ENCODE measurements at regions not wholly inside any gene's neighbourhood (a gene's known extent, or its start where the extent isn't known, plus 50 kb on each side); places are given as distances from the start of the nearest gene placed in this dataset.

DNA sequence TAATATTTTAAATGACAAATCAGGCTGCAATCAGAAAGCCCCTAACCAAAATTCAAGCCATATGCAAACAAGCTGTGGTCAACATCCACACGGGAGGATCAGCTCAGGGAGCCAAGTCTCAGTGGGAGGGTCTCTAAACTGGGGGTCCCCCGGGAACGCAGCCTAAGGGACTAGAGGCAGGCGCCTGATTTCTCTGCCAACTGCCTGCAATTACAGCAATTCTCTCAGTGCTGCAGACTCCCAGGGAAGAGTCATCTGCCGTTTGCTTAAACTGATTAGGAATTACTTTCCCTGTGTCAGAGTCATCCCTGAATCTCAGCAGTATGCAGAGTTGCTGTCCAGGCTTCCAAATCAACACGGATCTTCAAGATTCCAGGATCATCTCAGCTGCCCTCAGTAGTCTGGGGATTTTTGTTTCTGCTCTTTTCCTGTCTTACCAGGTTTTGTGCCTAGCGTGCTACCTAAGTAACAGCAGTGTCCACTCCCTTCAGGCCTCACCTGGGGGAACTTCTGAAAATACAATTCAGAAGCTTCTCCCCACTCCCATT lies 247.8 kb downstream of the RRAGC start:
- 0 out of 2 replicates have a peak, but pooled peaks cover 6% of the 10 kb centered on the region for H3K9me3 ChIP-seq (replicated peaks)
- H3K4me3 ChIP-seq, result no peak overlapping the region
- no peak for DNase-seq
- no peaks in the 10 kb centered on the region for H3K36me3 ChIP-seq
- peaks cover 12% of the 10 kb centered on the region for H3K4me1 ChIP-seq
- H3K27ac ChIP-seq, result no peak overlapping the region
- no peaks in the 10 kb centered on the region for H3K27me3 ChIP-seq

DNA sequence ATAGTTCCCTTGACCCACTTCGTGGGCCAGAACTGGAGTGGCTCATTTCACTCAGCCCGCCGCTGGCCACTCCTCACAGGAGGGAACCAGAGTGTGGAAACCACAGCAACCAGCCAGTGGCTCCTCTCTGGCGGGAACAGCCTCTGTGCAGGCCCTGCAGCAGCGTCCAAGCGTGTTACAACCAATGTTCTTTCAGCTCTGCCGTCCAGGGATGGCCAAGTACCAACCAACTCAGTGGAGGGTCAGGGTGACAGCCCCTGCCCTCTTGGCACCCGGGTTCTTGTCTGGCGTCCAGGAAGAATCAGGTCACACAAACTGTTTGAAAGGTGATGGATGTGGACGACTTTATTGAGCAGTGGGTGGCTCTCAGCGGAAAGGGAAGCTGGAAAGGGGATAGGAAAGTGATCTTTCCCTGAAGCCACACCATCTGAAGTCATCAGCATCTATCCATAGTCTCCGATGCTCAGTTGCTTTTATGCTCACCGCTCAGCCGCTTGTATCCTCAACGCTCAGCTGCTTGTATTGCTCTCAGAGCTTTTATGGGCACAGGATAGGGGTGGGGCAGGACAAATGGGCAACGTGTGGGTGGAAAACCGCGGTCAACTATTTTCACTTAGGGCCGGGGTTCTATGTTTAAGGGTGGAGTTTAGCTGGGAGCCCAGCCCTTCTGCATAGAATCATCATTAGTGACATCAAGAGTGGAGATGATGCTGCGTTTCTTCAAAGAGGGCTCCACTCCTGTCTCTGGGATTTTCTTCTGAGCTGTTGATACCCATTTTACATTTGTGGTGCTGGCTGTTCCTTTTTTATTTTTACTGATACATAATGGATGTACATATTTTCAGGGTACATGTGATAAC lies 250.2 kb downstream of the RRAGC start:
- no peak for DNase-seq
- H3K4me1 ChIP-seq, result peaks cover 8% of the 10 kb centered on the region; the same call in 1 of the 2 replicates
- H3K9me3 ChIP-seq (replicated peaks), result no peaks in the 10 kb centered on the region
- no peak overlapping the region; the same call in 1 of the 2 replicates for H3K27ac ChIP-seq
- H3K27me3 ChIP-seq, result no peaks in the 10 kb centered on the region
- no peak overlapping the region for H3K4me3 ChIP-seq
- H3K36me3 ChIP-seq, result no peaks in the 10 kb centered on the region

GRCh38 chr1:38608202-38608864 lies 251.2 kb downstream of the RRAGC start:
- no peaks in the 10 kb centered on the region for H3K27me3 ChIP-seq
- H3K9me3 ChIP-seq (replicated peaks), result no peaks in the 10 kb centered on the region
- H3K36me3 ChIP-seq, result no peaks in the 10 kb centered on the region
- peak overlapping the region; percentile 47; the same call in 1 of the 2 replicates for H3K27ac ChIP-seq
- no peak overlapping the region for H3K4me3 ChIP-seq
- peaks cover 8% of the 10 kb centered on the region; the same call in 1 of the 2 replicates for H3K4me1 ChIP-seq
- DNase-seq, result peak; percentile 93 to 94

- peaks cover 8% of the 10 kb centered on the region; the same call in 1 of the 2 replicates for H3K4me1 ChIP-seq
- no peak for DNase-seq
Measured at GRCh38 chr1:38607526-38607925, 252.0 kb downstream of the RRAGC start.

DNA sequence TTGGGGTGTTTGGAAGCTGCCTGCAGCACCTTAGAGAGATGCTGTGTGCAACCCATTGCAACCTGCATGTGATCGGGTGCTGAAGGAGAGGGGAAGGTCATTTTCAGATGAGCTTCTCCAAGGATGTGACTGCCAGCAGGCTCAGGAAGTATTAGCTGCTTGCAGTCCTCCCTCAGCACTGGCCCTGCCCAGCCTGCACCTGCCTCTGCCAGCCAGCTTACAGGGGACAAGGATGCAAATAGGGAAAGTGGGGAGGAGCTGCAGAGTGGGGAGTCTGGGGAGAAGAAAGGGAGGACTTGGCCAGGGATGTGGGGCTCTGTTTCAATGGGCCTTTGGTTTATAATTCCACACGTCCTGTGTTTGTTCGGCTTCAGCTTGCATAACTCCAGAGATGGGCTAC lies 254.5 kb downstream of the RRAGC start:
- no peak overlapping the region for H3K27ac ChIP-seq
- H3K36me3 ChIP-seq, result no peaks in the 10 kb centered on the region
- H3K4me1 ChIP-seq, result peaks cover 4% of the 10 kb centered on the region; the same call in 1 of the 2 replicates
- H3K9me3 ChIP-seq (replicated peaks), result no peaks in the 10 kb centered on the region
- no peaks in the 10 kb centered on the region for H3K27me3 ChIP-seq
- DNase-seq, result no peak
- H3K4me3 ChIP-seq, result no peak overlapping the region

More at GRCh38 chr1:38607526-38607925, 252.0 kb downstream of the RRAGC start:
- Histone ChIP-seq H3K4me3 (no peak overlapping the region), H3K27ac (no peak overlapping the region; the same call in 1 of the 2 replicates), H3K36me3 (no peaks in the 10 kb centered on the region), H3K27me3 (no peaks in the 10 kb centered on the region), H3K9me3 (replicated peaks) (no peaks in the 10 kb centered on the region)

DNA sequence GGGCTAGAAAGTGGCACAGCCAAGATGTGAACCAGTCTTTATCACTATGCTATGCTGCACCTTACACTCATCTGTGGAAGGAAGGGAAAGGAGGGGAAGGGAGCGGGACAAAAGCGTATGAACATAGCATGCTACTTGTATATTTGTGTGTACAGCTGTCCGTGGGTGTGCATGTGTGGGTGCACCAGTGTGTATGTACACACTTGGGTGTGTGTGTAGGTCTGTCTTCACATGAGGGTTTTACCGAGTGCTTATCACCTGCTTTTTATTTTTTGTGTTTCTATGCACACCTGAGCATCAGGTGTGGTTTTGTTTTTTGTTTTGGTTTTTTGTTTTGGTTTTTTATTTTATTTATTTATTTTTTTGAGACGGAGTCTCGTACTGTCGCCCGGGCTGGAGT lies 255.7 kb downstream of the RRAGC start:
- H3K36me3 ChIP-seq, result no peaks in the 10 kb centered on the region
- H3K27me3 ChIP-seq, result no peaks in the 10 kb centered on the region
- H3K9me3 ChIP-seq (replicated peaks), result no peaks in the 10 kb centered on the region
- H3K27ac ChIP-seq, result no peak overlapping the region
- H3K4me3 ChIP-seq, result no peak overlapping the region
- no peak for DNase-seq
- H3K4me1 ChIP-seq, result peaks cover 4% of the 10 kb centered on the region; the same call in 1 of the 2 replicates

DNA sequence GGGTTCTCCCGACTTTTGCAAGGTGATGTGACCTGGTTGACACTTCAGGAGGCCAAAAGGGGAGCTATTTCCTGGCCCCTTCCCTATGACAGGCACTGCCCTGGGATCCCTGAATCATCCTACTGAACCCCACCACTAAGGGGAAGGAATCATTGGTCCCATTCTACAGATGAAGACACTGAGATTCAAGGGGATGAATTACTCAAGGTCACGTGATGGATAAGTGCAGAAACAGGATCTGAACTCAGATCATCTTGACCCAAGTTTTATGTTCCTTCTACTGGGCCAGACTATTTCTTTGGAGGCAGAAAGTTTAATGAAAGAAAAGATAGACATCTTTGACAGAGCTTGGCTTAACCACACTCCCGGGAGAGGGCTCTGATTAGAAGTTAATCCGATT lies 258.7 kb downstream of the RRAGC start:
- no peak overlapping the region for H3K27ac ChIP-seq
- no peak for DNase-seq
- H3K36me3 ChIP-seq, result no peaks in the 10 kb centered on the region
- H3K4me1 ChIP-seq, result no peaks in the 10 kb centered on the region
- H3K27me3 ChIP-seq, result no peaks in the 10 kb centered on the region
- H3K9me3 ChIP-seq (replicated peaks), result no peaks in the 10 kb centered on the region
- H3K4me3 ChIP-seq, result no peak overlapping the region

GRCh38 chr1:38600286-38600685 lies 259.3 kb downstream of the RRAGC start:
- no peak overlapping the region for H3K27ac ChIP-seq
- no peaks in the 10 kb centered on the region for H3K27me3 ChIP-seq
- DNase-seq, result no peak
- H3K36me3 ChIP-seq, result no peaks in the 10 kb centered on the region
- no peaks in the 10 kb centered on the region for H3K9me3 ChIP-seq (replicated peaks)
- H3K4me1 ChIP-seq, result no peaks in the 10 kb centered on the region
- no peak overlapping the region for H3K4me3 ChIP-seq

DNA sequence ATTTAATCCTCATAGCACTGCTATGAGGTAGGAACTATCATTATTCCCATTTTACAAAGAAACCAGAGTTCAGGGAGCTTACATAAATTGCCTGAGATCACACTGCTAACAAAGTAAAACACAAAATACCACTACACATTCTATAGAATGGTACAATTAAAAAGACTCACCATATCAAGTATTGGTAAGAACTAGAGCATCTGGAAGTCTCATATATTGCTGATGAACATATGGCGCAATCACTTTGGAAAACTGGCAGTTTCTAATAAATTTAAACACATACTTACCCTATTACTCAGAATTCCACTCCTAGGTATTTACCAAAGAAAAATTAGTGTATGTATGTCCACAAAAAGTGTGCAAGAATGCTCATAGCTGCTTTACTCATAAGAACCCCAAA lies 261.5 kb downstream of the RRAGC start:
- no peaks in the 10 kb centered on the region for H3K36me3 ChIP-seq
- no peak for DNase-seq
- H3K4me3 ChIP-seq, result no peak overlapping the region
- H3K4me1 ChIP-seq, result no peaks in the 10 kb centered on the region
- peaks cover 3% of the 10 kb centered on the region; the same call in 1 of the 2 replicates for H3K9me3 ChIP-seq (replicated peaks)
- no peak overlapping the region for H3K27ac ChIP-seq
- H3K27me3 ChIP-seq, result no peaks in the 10 kb centered on the region

DNA sequence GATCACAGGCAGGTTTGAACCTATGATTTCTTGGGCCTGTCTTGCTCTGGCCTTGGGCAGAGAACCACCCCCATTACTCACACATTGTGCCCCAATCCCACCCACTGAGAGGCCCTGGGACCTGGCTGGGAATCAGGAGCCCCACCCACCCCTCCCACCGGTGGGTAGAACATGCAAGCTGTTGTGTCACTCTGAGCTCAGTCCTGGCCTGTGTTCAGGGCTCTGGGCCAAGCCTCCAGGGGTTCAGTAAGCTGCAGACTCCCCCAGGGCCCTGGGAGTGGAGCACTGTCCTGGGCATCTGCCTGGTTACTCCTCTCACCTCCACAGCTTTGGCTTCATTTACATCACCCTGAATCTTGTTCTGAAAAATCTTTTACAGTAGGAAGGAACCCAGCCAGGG lies 270.5 kb downstream of the RRAGC start:
- H3K4me3 ChIP-seq, result no peak overlapping the region
- peaks cover 7% of the 10 kb centered on the region; the same call in 1 of the 2 replicates for H3K9me3 ChIP-seq (replicated peaks)
- H3K36me3 ChIP-seq, result no peaks in the 10 kb centered on the region
- H3K4me1 ChIP-seq, result peaks cover 3% of the 10 kb centered on the region; the same call in 1 of the 2 replicates
- peak; percentile 62 to 68 for DNase-seq
- no peak overlapping the region for H3K27ac ChIP-seq
- H3K27me3 ChIP-seq, result no peaks in the 10 kb centered on the region

DNA sequence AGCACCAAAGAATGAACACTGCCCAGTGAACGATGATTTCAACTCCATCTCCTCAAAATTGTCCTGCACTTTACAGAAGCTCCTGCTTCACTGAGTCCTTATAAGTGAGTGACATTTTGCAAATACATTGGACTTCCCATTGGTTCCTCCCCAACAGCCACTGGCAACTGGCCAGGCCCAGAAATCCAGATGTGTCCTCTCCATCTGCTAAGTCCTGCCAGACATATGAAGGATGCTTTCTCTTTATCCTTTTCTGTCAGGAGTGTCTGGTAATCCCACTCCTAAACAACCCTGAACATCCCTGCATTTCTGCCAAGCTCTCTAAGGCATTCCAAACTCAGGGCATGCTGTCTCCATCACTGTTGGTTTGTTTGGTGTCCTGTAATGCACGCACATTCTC lies 271.8 kb downstream of the RRAGC start:
- H3K9me3 ChIP-seq (replicated peaks), result peaks cover 7% of the 10 kb centered on the region; the same call in 1 of the 2 replicates
- DNase-seq, result no peak

DNA sequence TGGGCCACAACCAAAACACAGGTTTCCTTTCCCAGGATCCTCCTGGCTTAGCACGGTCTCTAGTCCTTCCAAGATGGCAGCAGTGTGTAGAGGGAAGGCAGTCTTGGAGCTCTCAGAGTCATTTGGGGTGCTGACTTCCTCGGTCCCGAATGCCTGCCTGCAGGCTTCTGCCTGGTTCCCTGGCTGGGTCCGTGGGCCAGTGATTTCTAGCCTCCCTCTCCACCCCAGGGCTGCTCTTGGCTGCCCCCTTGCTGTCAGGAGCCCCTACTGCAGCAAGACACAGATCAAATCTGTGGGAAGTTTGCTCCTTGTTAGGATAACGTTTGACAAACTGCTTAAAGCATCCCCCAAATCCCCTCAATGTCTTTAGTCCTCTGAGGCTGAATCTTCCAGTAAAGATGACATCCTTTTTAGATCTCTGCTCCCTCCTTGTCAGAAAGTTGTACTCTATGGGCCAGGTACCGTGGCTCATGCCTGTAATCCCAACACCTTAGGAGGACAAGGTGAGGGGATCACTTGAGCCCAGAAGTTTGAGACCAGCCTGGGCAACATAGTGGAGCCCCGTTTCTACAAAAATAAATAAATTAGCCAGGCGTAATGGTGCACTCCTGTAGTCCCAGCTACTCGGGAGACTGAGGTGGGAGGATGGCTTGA lies 272.5 kb downstream of the RRAGC start:
- Histone ChIP-seq H3K36me3 (no peaks in the 10 kb centered on the region), H3K4me1 (peaks cover 3% of the 10 kb centered on the region; the same call in 1 of the 2 replicates), H3K27me3 (no peaks in the 10 kb centered on the region), H3K9me3 (replicated peaks) (peaks cover 6% of the 10 kb centered on the region; the same call in 1 of the 2 replicates), H3K4me3 (no peak overlapping the region), H3K27ac (no peak overlapping the region)
- peak; percentile 41 to 74 for DNase-seq

More for the DNA sequence above, 271.8 kb downstream of the RRAGC start:
- H3K27ac ChIP-seq, result no peak overlapping the region
- H3K4me1 ChIP-seq, result peaks cover 3% of the 10 kb centered on the region; the same call in 1 of the 2 replicates
- no peaks in the 10 kb centered on the region for H3K36me3 ChIP-seq
- H3K27me3 ChIP-seq, result no peaks in the 10 kb centered on the region
- H3K4me3 ChIP-seq, result no peak overlapping the region

- H3K27ac ChIP-seq, result no peak overlapping the region
- no peaks in the 10 kb centered on the region for H3K36me3 ChIP-seq
- H3K4me3 ChIP-seq, result no peak overlapping the region
- H3K4me1 ChIP-seq, result peaks cover 3% of the 10 kb centered on the region; the same call in 1 of the 2 replicates
- no peak for DNase-seq
- no peaks in the 10 kb centered on the region for H3K27me3 ChIP-seq
- H3K9me3 ChIP-seq (replicated peaks), result no peaks in the 10 kb centered on the region
Measured at GRCh38 chr1:38585971-38586370, 273.6 kb downstream of the RRAGC start.

DNA sequence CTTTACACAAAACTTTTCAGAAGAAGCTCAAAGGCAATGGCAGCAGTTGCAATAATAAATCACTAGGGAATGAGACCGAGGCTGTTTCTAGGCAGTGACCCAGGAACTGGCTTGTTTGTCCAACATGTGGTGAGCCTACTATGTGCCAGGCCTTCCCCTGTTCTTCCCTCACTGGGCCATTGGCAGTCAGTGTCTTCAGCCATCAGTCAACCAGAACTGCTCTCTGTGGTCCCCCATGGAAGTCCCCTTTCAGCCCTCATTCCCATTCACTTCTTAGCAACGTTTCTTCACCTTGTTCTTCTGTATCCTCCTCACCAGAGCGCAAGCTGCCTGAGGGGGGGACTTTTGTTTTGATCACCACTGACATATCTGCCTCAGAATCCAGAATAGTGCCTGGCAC lies 274.1 kb downstream of the RRAGC start:
- no peaks in the 10 kb centered on the region for H3K9me3 ChIP-seq (replicated peaks)
- H3K27me3 ChIP-seq, result no peaks in the 10 kb centered on the region
- no peak overlapping the region for H3K27ac ChIP-seq
- peaks cover 3% of the 10 kb centered on the region; the same call in 1 of the 2 replicates for H3K4me1 ChIP-seq
- H3K36me3 ChIP-seq, result no peaks in the 10 kb centered on the region
- no peak overlapping the region for H3K4me3 ChIP-seq
- no peak for DNase-seq

All from SJCRH30 (cell line).